HUDEP-2 (cell line): ENCODE measurements at regions not wholly inside any gene's neighbourhood (a gene's known extent, or its start where the extent isn't known, plus 50 kb on each side); places are given as distances from the start of the nearest gene placed in this dataset.
"Not testable (repeated sequence)": the region's sequence is repeated elsewhere in the genome, so short reads cannot be mapped to it uniquely, and the experiment has no call there.

Source experiments
- DNase-seq, 76 experiments: peaks; one replicate each; lab custom pipeline; 2025; ENCODE audit not compliant: unreplicated experiment in 76 of 76; lab: John Stamatoyannopoulos, UW

- DNase-seq = no peak
Measured at GRCh38 chr6:4658486-4658885, 117.7 kb upstream of the CDYL start.

GRCh38 chr6:4656106-4656505 lies 120.1 kb upstream of the CDYL start:
- no peak for DNase-seq

- no peak for DNase-seq
Measured at GRCh38 chr6:4655196-4656025, 120.8 kb upstream of the CDYL start.

DNA sequence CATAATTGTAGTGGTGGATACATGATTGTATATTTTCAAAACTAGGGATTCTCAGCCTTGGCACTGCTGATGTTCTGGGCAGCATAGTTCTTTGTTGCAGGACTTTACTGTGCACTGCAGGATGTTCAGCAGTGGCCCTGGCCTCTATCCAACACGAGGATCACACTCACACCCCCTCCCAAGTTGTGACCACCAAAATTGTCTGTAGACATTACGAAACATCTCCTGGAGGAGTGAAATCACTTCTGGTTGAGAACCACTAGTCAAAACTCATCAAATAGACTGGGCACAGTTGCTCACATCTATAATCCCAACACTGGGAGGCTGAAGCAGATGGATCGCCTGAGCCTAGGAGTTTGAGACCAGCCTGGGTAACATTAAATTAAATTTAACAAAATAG lies 123.1 kb upstream of the CDYL start:
- DNase-seq = no peak

DNA sequence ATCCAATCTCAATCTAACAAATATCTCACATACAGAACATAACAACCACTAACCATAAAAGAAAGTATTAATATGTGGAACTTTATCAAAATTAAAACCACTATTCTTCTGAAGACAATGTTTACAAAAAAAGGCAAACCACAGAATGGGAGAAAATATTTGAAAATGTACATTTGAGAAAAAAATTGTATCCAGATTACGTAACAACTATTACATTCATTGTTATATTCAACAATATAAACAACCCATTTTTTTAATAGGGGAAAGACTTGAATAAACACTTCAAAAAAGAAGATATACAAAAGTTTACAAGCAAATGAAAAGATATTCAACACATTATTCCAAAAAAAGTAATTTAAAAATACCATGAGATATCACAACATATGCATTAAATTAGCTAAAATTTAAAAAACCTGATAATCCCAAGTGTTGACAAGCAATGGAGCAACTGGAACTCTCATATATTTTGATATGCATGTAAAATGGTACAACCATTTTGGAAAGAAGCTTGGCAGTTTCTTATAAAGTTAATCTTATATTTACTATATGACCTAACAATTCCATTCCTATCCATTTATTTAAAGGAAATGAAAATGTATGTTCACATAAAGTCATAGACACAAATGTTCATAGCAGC lies 124.3 kb upstream of the CDYL start:
- DNase-seq = no peak

GRCh38 chr6:4649728-4650127 lies 126.5 kb upstream of the CDYL start:
- no peak for DNase-seq

GRCh38 chr6:4647414-4648365 lies 128.5 kb upstream of the CDYL start:
- DNase-seq = peak in 11 of 76 experiments; percentile 12 to 44 (median 20)

- DNase-seq = no peak
Measured at GRCh38 chr6:4645713-4646360, 130.4 kb upstream of the CDYL start.

- no peak for DNase-seq
Measured at GRCh38 chr6:4644996-4645395, 131.2 kb upstream of the CDYL start.

DNA sequence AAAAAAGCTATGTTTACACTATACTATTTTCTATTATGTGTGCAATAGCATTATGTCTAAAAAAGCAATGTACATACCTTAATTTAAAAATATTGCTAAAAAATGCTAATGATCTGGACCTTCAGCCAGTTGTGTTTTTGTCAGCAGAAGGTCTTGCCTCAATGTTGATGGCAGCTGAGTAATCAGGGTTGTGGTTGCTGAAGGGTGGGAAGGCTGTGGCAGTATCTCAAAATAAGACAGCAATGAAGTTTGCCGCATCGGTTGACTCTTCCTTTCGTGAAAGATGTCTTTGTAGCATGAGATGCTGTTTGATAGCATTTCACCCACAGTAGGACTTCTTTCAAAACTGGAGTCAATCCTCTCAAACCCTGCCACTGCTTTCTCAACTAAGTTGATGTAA lies 134.7 kb upstream of the CDYL start:
- no peak for DNase-seq

DNA sequence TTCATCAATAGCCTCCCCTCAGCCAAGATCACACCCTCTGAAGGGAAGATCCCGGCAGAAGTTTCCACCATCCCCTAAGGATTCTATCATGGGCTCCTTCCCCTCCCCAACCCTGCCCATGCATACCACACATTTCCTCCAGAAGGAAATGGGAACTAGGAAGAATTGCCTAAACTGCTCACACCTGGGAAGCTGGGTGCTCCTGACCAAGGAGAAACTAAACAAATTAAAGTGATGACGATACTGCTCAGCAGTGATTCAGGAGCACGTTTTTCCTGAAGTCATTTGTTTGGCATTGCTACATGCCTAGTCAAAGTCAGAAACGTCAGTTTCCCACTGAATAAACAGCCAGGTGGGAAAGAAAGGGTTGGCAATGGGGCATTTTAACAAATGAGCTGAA lies 136.1 kb upstream of the CDYL start:
- DNase-seq = no peak

DNA sequence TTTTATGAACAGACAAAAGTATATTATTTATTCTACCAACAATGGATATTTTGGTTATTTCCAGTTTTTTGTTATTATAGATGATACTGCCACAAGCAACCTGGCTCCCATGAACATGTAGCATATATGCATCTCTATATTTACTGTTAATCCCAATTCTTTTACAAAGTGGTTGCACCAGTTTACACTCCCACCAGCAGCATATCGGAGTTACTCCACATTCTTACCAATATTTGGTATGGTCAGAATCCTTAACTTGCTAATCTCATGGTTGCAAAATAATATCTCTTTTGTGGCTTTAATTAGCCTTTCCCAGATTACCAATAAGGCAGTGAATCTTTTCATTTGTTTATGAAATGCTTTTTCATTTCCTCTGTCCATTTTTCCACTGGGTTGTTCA lies 137.6 kb upstream of the CDYL start:
- DNase-seq = no peak

DNA sequence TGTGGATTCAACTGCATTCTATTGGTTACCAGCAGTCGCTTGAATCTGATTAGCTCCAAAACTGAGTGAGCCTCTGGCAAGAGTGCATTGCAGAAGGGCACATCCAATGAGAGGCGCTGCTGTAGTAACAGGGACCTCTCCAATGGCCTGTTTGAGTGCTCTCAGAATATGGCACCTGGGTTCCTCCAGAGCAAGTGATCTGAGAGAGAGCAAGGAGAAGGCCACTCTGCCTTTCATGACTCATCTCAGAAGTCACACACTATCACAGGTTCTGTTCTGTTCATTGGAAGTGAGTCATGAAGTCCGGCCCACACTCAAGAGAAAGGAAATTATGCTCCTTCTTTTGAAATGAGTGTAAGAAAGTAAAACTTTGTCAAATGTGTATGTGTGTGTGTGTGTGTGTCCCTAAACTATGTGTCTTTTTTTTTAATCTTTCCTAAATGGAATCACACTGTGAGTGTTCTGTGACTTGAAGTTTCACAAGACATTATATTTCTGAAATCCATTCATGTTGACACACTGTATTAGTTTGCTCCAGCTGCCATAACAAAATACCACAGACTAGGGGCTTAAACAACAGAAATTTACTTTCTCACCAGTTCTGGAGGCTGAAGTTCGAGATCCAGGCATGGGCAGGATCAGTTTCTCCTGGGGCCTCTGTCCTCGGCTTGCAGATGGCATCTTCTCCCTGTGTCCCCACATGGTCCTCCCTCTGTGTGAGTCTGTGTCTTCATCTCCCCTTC lies 138.3 kb upstream of the CDYL start:
- peak in 9 of 76 experiments; percentile 13 to 52 (median 23) for DNase-seq

- no peak for DNase-seq
Measured at GRCh38 chr6:4636881-4637224, 139.4 kb upstream of the CDYL start.

- DNase-seq = no peak
Measured at GRCh38 chr6:4636191-4636880, 139.9 kb upstream of the CDYL start.

DNA sequence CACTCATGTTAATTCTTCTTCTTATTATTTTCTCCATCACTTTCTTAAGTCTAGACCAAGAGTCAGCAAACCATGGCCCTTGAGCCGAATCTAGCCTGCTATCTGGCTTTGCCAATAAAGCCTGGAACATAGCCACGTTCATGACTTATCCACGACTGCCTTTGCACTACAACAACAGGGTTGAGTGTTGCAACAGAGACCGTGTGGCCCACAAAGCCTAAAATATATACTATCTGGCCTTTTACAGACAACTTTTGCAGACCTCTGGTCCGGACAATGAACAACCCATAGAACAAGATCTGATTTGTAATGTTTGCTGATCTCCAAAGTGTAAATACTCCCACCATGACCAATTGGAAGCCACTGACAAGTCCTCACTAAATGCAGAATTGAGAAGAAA lies 140.5 kb upstream of the CDYL start:
- DNase-seq = peak in 3 of 76 experiments; percentile 11 to 23 (median 15)

GRCh38 chr6:4632421-4632820 lies 143.8 kb upstream of the CDYL start:
- no peak for DNase-seq

DNA sequence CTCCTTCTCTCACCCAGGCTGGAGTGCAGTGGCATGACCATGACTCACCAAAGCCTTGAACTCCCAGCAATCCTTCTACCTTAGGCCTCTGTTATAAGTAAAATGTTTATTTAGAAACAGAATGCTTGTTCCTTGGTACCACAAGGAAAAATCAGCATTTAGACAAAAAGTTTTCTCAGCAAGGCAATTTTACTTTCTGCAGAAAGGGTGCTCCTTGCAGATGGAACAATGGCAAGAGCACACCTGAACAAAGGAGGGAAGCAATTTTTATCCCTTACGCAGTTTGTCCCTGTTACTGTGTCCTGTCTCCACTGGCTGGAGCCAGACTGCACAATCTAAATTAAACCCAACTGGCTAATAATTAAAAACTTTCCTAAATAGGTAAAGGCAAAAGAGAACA lies 146.4 kb upstream of the CDYL start:
- DNase-seq = not testable (repeated sequence)

DNA sequence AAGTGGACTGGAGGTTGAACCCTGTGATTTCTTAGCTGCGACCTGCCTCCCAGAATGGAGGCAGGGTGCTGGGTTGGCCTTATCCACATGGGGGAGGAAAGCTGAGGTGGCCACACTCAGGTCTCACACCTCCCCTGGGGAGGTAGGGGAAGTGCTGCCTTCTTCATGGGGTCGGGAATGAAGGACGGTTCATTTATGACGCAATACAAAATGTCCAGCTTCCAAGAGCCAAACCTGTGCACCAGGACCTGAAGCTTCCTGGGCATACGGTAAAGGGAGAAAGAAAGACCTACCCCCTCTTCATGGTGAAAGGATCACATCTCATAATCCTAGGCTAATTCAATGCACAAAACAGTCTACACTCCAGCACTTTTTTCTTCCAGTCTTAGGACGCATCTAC lies 150.6 kb upstream of the CDYL start:
- DNase-seq = no peak

- no peak for DNase-seq
Measured at GRCh38 chr6:4624726-4625125, 151.5 kb upstream of the CDYL start.
